Breast epithelium (tissue), 4 donors: ENCODE measurements at regions not wholly inside any gene's neighbourhood (a gene's known extent, or its start where the extent isn't known, plus 50 kb on each side); places are given as distances from the start of the nearest gene placed in this dataset.

Source experiments
- DNase-seq, 2 donors: peaks; one replicate each; pipeline ENCODE4 v3.0.0-alpha.2; 2019; ENCODE audit warnings: low spot score in 2 of 2
- H3K27ac ChIP-seq, 2 donors: fragments of 200-600 bp; sonication (generic) in 1 of 2; one replicate each; pipeline ENCODE4 v1.5.1; 2016 to 2019; ENCODE audit warnings: mild to moderate bottlenecking in 1 of 2
- H3K27me3 ChIP-seq, 2 donors: fragments of 200-600 bp; sonication (generic) in 1 of 2; one replicate each; pipeline versions ENCODE4 v1.5.1 to v1.6.0; 2017 to 2019; ENCODE audit warnings: control low read depth in 1 of 2, mild to moderate bottlenecking in 1 of 2
- H3K36me3 ChIP-seq: fragments of 200-600 bp; one replicate; pipeline ENCODE4 v1.5.1; 2019
- H3K4me1 ChIP-seq, 2 donors: fragments of 200-600 bp; sonication (generic); one replicate each; pipeline ENCODE4 v1.5.1; 2016 to 2019; ENCODE audit warnings: control low read depth in 1 of 2
- H3K4me3 ChIP-seq, 3 donors: fragments of 200-600 bp; sonication (generic); 1 replicate in 2 of 3; 2 replicates in 1 of 3; pipeline ENCODE4 v1.5.1; 2016 to 2019; ENCODE audit warnings: mild to moderate bottlenecking in 3 of 3, moderate library complexity in 2 of 3
- H3K9me3 ChIP-seq, 2 donors: fragments of 200-600 bp; sonication (generic) in 1 of 2; one replicate each; pipeline ENCODE4 v1.5.1; 2016 to 2019; ENCODE audit warnings: control low read depth in 1 of 2
- POLR2A ChIP-seq: fragments of 450-650 bp; IDR thresholded peaks from one replicate; pipeline ENCODE4 v1.6.1; 2016; ENCODE audit warnings: antibody characterized with exemption, mild to moderate bottlenecking, moderate library complexity
- POLR2AphosphoS5 ChIP-seq, 3 donors: sonication (generic); formaldehyde crosslinking; IDR thresholded peaks; one replicate each; pipeline ENCODE4 v1.6.1; 2017; ENCODE audit warnings: antibody characterized with exemption in 3 of 3
- intact Hi-C: fragments of 100-400 bp; cut with DNase I; formaldehyde crosslinking; loops from one replicate; pipeline ENCODE4 v1.15.1; 2023; ENCODE audit warnings: low total_unique reads
- TF ChIP-seq, protein P1 (sequence below), 3 donors: fragments of 450-650 bp; IDR thresholded peaks; one replicate each; pipeline ENCODE4 v1.5.1; 2016 to 2017; ENCODE audit warnings: antibody characterized with exemption in 3 of 3, mild to moderate bottlenecking in 3 of 3, moderate library complexity in 3 of 3

DNA sequence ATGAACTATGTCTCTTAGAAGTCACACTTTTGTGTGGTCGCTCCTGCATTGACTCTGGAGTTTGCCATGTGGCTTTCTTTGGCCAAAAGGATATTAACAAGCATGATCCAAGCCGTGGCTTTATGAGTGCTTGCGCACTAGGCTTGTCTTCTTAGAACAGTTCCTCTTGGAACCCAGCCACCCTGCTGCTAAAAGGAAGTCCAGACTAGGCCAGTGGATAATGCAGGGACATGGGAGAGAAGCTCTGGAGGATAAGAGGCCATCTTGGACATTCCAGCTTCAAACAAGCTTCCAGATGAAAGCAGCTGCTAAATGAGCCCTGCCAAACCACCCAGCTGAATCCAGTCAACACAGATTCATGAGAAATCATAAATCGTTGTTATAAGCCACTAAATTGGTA, 346.4 kb downstream of the CDC5L start:
- H3K27me3 ChIP-seq = no peaks in the 10 kb centered on the region
- H3K4me3 ChIP-seq = no peak overlapping the region
- no peaks in the 10 kb centered on the region for H3K9me3 ChIP-seq
- intact Hi-C loops = no loop called here
- H3K4me1 ChIP-seq = no peaks in the 10 kb centered on the region
- no peak overlapping the region for H3K27ac ChIP-seq
- H3K36me3 ChIP-seq = no peaks in the 10 kb centered on the region
- DNase-seq = no peak
- TF ChIP-seq, protein P1, sequence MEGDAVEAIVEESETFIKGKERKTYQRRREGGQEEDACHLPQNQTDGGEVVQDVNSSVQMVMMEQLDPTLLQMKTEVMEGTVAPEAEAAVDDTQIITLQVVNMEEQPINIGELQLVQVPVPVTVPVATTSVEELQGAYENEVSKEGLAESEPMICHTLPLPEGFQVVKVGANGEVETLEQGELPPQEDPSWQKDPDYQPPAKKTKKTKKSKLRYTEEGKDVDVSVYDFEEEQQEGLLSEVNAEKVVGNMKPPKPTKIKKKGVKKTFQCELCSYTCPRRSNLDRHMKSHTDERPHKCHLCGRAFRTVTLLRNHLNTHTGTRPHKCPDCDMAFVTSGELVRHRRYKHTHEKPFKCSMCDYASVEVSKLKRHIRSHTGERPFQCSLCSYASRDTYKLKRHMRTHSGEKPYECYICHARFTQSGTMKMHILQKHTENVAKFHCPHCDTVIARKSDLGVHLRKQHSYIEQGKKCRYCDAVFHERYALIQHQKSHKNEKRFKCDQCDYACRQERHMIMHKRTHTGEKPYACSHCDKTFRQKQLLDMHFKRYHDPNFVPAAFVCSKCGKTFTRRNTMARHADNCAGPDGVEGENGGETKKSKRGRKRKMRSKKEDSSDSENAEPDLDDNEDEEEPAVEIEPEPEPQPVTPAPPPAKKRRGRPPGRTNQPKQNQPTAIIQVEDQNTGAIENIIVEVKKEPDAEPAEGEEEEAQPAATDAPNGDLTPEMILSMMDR (IDR thresholded peaks at IDR 0.05) = no peak
- no peak for TF ChIP-seq POLR2A
- no peak for TF ChIP-seq POLR2AphosphoS5 (IDR thresholded peaks at IDR 0.05)

DNA sequence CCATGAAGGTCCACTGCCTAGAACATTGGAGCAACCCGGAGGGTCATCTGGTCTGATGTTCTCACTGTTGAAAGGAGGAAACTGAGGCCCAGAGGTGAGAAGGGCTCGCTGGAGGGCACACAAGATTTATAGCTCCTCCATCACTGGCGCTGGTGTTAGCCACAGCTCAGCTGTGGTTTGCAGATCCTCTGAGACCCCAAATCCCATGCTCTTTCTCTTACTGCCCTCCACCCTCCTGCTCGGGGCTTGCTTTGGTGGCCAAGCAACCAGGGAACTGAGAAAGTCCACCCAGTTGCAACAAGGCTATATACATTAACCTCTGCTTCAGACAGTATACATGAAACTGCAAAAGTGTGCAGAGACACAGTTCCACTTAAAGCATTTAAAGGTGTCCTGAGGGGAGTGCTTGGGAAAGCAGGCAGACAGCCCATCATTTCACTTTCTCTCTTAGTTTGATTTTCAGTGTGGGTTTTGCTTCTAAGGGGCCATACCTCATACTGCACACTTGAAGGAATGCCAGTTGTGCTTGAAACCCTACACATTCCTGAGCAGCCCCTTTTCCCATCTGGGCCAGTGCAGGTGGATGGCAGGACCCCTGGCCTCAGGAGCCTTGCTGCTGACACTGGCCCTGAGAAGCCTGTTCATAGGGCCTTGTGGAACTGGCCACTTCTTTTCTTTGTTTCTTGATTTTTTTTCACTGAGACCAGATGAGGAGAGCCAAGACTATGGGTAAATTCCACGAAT, 347.6 kb downstream of the CDC5L start:
- no peaks in the 10 kb centered on the region for H3K27me3 ChIP-seq
- no peak for TF ChIP-seq POLR2A
- TF ChIP-seq, protein P1 (IDR thresholded peaks at IDR 0.05) = no peak
- TF ChIP-seq POLR2AphosphoS5 (IDR thresholded peaks at IDR 0.05) = no peak
- intact Hi-C loops = no loop called here
- H3K4me3 ChIP-seq = no peak overlapping the region
- no peak for DNase-seq
- no peaks in the 10 kb centered on the region for H3K36me3 ChIP-seq
- H3K27ac ChIP-seq = no peak overlapping the region
- no peaks in the 10 kb centered on the region for H3K4me1 ChIP-seq
- H3K9me3 ChIP-seq = no peaks in the 10 kb centered on the region

DNA sequence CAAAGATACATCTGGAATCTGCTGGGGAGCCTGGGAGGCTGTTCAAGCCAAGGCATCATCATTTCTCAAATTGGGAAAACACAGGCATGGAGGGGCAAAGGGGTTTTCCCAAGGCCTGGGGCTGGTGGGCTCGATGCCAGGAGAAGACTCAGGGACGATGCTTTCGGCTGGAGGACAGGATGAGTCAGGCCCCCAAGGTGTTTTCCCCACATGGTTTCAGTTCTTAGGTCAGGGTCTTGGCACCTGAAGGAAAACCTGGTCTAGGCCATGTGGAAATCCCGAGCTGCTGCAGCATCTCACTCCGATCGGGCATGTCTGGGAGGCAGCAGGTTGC, 348.1 kb downstream of the CDC5L start:
- H3K4me3 ChIP-seq = no peak overlapping the region
- no peaks in the 10 kb centered on the region for H3K27me3 ChIP-seq
- intact Hi-C loops = no loop called here
- no peak for DNase-seq
- no peak overlapping the region for H3K27ac ChIP-seq
- TF ChIP-seq POLR2AphosphoS5 (IDR thresholded peaks at IDR 0.05) (no peak), POLR2A (no peak)
- TF ChIP-seq, protein P1 (IDR thresholded peaks at IDR 0.05) = no peak
- H3K4me1 ChIP-seq = no peaks in the 10 kb centered on the region
- no peaks in the 10 kb centered on the region for H3K36me3 ChIP-seq
- no peaks in the 10 kb centered on the region for H3K9me3 ChIP-seq

DNA sequence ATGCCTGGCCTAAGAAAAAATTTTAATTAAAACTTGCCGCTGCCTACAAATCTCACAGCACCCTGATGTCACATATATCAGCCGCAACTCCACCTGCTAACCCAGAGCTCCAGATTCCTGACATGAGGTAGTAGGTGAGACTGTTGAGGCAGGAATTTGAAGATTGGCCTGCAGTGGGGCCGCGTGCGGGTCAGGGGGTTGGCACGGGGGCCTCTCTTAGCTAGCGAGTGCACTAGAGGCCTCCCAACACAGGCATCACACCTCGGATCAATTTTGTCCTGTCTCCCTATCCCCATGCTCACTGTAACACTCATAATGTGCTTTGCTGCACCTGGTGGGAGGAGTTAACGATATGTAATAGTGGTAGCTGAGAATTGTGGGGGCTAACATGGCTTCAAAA, 349.8 kb downstream of the CDC5L start:
- Histone ChIP-seq H3K36me3 (no peaks in the 10 kb centered on the region), H3K4me1 (no peaks in the 10 kb centered on the region), H3K27ac (no peak overlapping the region), H3K27me3 (no peaks in the 10 kb centered on the region), H3K4me3 (no peak overlapping the region), H3K9me3 (no peaks in the 10 kb centered on the region)
- intact Hi-C loops = no loop called here
- no peak for DNase-seq
- TF ChIP-seq POLR2AphosphoS5 (IDR thresholded peaks at IDR 0.05) (no peak), POLR2A (no peak)
- TF ChIP-seq, protein P1 (IDR thresholded peaks at IDR 0.05) = no peak

DNA sequence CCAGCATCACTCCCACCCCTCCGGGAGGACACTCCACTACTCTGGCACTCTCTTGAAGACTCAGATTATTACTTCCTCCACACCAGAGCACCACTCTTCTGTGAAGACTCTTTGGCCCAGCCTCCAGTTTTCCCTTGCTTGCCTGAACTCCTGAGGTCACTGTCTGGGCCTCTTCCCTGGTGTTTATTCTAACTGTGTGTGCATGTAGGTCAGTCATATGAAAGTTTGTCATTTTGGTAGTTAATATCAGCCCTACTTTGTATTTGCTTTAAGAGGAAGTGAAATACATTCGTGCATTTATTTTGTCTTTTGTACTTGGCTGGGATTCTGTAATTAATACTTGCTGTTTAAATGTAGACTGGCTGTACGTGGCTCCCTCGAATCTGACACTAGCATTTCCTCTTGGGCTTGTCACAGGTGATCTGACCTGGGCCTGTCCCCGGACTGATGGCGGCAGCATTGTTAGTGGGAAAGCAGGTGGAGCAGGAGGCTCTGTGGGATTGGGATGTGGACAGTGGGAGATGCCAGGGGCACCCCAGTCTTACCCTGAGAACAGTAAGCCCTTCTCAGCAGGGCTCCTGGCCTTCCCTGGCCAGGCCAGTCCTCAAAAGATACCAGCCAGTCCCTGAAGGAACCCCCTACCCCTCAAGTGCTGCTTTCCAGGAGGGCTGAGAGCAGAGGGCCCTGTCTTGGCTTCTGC, 350.5 kb downstream of the CDC5L start:
- Histone ChIP-seq H3K27me3 (no peaks in the 10 kb centered on the region), H3K4me3 (no peak overlapping the region), H3K27ac (peak overlapping the region in 1 of 2 donors; percentile 12), H3K4me1 (no peaks in the 10 kb centered on the region), H3K36me3 (no peaks in the 10 kb centered on the region), H3K9me3 (no peaks in the 10 kb centered on the region)
- TF ChIP-seq, protein P1 (IDR thresholded peaks at IDR 0.05) = no peak
- TF ChIP-seq POLR2AphosphoS5 (IDR thresholded peaks at IDR 0.05) (no peak), POLR2A (no peak)
- intact Hi-C loops = no loop called here
- no peak for DNase-seq
